ENCODE measurements at regions not wholly inside any gene's neighbourhood (a gene's known extent, or its start where the extent isn't known, plus 50 kb on each side); places are given as distances from the start of the nearest gene placed in this dataset.

GRCh38 chr14:65228956-65229747 lies 126.8 kb upstream of the MAX start:
- peaks cover 54% of the 10 kb centered on the region for H3K4me1 Mint-ChIP-seq (ENCODE audit: low read depth)
- no peak for DNase-seq (ENCODE audit: low spot score, unreplicated experiment)
- peak overlapping the region; percentile 69 for H3K27ac Mint-ChIP-seq
- H3K4me3 Mint-ChIP-seq (ENCODE audit: low read depth), result no peak overlapping the region
- no peaks in the 10 kb centered on the region for H3K9me3 Mint-ChIP-seq (ENCODE audit: low read depth)
- no peak for TF ChIP-seq CTCF (IDR thresholded peaks at IDR 0.05; ENCODE audit: unreplicated experiment)
- peaks cover 2% of the 10 kb centered on the region for H3K27me3 Mint-ChIP-seq
- H3K36me3 Mint-ChIP-seq (ENCODE audit: insufficient read depth), result no peaks in the 10 kb centered on the region

- no peaks in the 10 kb centered on the region for H3K9me3 Mint-ChIP-seq (ENCODE audit: low read depth)
- H3K4me1 Mint-ChIP-seq (ENCODE audit: low read depth), result peaks cover 48% of the 10 kb centered on the region
- H3K27me3 Mint-ChIP-seq, result peaks cover 2% of the 10 kb centered on the region
- H3K36me3 Mint-ChIP-seq (ENCODE audit: insufficient read depth), result no peaks in the 10 kb centered on the region
- no peak overlapping the region for H3K4me3 Mint-ChIP-seq (ENCODE audit: low read depth)
- no peak for DNase-seq (ENCODE audit: low spot score, unreplicated experiment)
- H3K27ac Mint-ChIP-seq, result peak overlapping the region; percentile 69
- no peak for TF ChIP-seq CTCF (IDR thresholded peaks at IDR 0.05; ENCODE audit: unreplicated experiment)
Measured at GRCh38 chr14:65229748-65230728, 127.7 kb upstream of the MAX start.

- DNase-seq (ENCODE audit: low spot score, unreplicated experiment), result no peak
- Mint-ChIP-seq H3K4me1 (ENCODE audit: low read depth) (peaks cover 34% of the 10 kb centered on the region), H3K27me3 (peaks cover 2% of the 10 kb centered on the region), H3K9me3 (ENCODE audit: low read depth) (no peaks in the 10 kb centered on the region), H3K27ac (peak overlapping the region; percentile 16), H3K4me3 (ENCODE audit: low read depth) (no peak overlapping the region), H3K36me3 (ENCODE audit: insufficient read depth) (no peaks in the 10 kb centered on the region)
- TF ChIP-seq CTCF (IDR thresholded peaks at IDR 0.05; ENCODE audit: unreplicated experiment), result no peak
Measured at GRCh38 chr14:65231286-65231980, 129.1 kb upstream of the MAX start.

- H3K27ac Mint-ChIP-seq, result no peak overlapping the region
- peaks cover 9% of the 10 kb centered on the region for H3K27me3 Mint-ChIP-seq
- H3K4me3 Mint-ChIP-seq (ENCODE audit: low read depth), result no peak overlapping the region
- H3K9me3 Mint-ChIP-seq (ENCODE audit: low read depth), result no peaks in the 10 kb centered on the region
- H3K36me3 Mint-ChIP-seq (ENCODE audit: insufficient read depth), result no peaks in the 10 kb centered on the region
- peaks cover 25% of the 10 kb centered on the region for H3K4me1 Mint-ChIP-seq (ENCODE audit: low read depth)
- no peak for TF ChIP-seq CTCF (IDR thresholded peaks at IDR 0.05; ENCODE audit: unreplicated experiment)
- no peak for DNase-seq (ENCODE audit: low spot score, unreplicated experiment)
Measured at GRCh38 chr14:65234752-65235361, 132.5 kb upstream of the MAX start.

All from progenitor cell of endocrine pancreas (in vitro differentiated cells).